ENCODE measurements at regions not wholly inside any gene's neighbourhood (a gene's known extent, or its start where the extent isn't known, plus 50 kb on each side); places are given as distances from the start of the nearest gene placed in this dataset.

DNA sequence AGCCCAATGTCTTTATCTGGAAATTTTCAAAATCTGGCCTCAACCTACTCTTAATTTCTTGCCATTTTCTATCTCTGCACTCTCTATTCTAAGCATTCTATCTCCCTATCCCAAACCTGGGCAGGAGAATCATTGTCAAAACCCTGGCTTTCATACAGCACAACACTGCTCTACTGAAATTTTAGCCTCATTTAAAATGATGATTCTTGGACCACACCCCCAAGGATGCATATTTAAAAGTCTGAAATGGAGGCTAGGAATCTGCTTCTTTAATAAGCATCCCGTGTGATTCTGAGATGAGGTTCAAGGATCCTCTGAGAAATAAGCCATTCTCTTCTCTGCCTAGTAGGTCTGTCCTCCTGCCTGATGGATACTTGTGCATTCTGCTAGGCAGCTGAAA, 50.8 kb upstream of the EGR2 start:
- in situ Hi-C loops (cut with HindIII; ENCODE audit: low pct_unique_long_range_greater_than_20kb, low sequenced_read_pairs), result no loop called here
- DNase-seq (ENCODE audit: low read depth, low spot score), result no peak
- H3K9me3 ChIP-seq (ENCODE audit: control insufficient read depth, insufficient read depth, low read depth, low read length), result no peaks in the 10 kb centered on the region
- no peaks in the 10 kb centered on the region for H3K4me1 ChIP-seq (ENCODE audit: control insufficient read depth, insufficient read depth, low read length)
- TF ChIP-seq SIN3A (IDR thresholded peaks at IDR 0.05; ENCODE audit: borderline replicate concordance, insufficient read depth, low read depth, low read length) (no peak), TCF7L2 (IDR thresholded peaks at IDR 0.05; ENCODE audit: low read depth, low read length) (no peak), POLR2AphosphoS5 (IDR thresholded peaks at IDR 0.05; ENCODE audit: low read depth, low read length) (no peak)
- TF ChIP-seq, protein P1, sequence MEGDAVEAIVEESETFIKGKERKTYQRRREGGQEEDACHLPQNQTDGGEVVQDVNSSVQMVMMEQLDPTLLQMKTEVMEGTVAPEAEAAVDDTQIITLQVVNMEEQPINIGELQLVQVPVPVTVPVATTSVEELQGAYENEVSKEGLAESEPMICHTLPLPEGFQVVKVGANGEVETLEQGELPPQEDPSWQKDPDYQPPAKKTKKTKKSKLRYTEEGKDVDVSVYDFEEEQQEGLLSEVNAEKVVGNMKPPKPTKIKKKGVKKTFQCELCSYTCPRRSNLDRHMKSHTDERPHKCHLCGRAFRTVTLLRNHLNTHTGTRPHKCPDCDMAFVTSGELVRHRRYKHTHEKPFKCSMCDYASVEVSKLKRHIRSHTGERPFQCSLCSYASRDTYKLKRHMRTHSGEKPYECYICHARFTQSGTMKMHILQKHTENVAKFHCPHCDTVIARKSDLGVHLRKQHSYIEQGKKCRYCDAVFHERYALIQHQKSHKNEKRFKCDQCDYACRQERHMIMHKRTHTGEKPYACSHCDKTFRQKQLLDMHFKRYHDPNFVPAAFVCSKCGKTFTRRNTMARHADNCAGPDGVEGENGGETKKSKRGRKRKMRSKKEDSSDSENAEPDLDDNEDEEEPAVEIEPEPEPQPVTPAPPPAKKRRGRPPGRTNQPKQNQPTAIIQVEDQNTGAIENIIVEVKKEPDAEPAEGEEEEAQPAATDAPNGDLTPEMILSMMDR (IDR thresholded peaks at IDR 0.05), result no peak
- TF ChIP-seq, protein P2, sequence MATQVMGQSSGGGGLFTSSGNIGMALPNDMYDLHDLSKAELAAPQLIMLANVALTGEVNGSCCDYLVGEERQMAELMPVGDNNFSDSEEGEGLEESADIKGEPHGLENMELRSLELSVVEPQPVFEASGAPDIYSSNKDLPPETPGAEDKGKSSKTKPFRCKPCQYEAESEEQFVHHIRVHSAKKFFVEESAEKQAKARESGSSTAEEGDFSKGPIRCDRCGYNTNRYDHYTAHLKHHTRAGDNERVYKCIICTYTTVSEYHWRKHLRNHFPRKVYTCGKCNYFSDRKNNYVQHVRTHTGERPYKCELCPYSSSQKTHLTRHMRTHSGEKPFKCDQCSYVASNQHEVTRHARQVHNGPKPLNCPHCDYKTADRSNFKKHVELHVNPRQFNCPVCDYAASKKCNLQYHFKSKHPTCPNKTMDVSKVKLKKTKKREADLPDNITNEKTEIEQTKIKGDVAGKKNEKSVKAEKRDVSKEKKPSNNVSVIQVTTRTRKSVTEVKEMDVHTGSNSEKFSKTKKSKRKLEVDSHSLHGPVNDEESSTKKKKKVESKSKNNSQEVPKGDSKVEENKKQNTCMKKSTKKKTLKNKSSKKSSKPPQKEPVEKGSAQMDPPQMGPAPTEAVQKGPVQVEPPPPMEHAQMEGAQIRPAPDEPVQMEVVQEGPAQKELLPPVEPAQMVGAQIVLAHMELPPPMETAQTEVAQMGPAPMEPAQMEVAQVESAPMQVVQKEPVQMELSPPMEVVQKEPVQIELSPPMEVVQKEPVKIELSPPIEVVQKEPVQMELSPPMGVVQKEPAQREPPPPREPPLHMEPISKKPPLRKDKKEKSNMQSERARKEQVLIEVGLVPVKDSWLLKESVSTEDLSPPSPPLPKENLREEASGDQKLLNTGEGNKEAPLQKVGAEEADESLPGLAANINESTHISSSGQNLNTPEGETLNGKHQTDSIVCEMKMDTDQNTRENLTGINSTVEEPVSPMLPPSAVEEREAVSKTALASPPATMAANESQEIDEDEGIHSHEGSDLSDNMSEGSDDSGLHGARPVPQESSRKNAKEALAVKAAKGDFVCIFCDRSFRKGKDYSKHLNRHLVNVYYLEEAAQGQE (IDR thresholded peaks at IDR 0.05; ENCODE audit: insufficient read depth in 1 of 2, low read depth in 2 of 2, low read length in 1 of 2), result no peak
- H3K36me3 ChIP-seq (ENCODE audit: control insufficient read depth, insufficient read depth, low read length), result no peaks in the 10 kb centered on the region
- intact Hi-C loops (cut with micrococcal nuclease; ENCODE audit: unreplicated experiment), result no loop called here
- H3K27ac ChIP-seq (ENCODE audit: low read length), result no peak overlapping the region
- ChIA-PET CTCF (no interaction called here), POLR2A (no interaction called here)
- H3K27me3 ChIP-seq (ENCODE audit: control insufficient read depth, insufficient read depth, low read length), result peaks cover 7% of the 10 kb centered on the region; the same call in 1 of the 2 replicates
- BruUV-seq (replicated peaks), result no TSS peak
- ATAC-seq, result no peak
- no peak overlapping the region for H3K4me3 ChIP-seq (ENCODE audit: low read depth in 2 of 2, low read length in 2 of 2)

DNA sequence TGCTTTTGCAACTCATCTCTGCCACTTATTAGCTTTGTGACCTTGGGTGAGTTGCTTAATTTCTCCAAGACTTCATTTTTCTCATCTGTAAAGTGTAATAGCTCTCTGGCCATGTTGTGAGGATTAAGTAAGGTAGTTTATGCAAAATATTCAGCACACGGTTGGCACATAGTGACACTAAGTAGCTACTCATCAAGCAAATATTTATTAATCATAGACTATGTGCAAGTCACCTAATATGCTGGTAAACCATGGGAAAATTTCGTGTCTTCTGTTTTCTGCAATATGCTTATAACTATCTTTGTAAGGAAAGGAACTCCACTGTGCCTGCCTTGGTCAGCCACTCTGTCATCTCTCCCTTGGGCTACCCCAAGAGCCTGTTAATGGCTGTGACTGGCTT, 50.3 kb upstream of the EGR2 start:
- H3K27ac ChIP-seq (ENCODE audit: low read length), result no peak overlapping the region

More for the DNA sequence above, 50.3 kb upstream of the EGR2 start:
- intact Hi-C loops (cut with micrococcal nuclease; ENCODE audit: unreplicated experiment) (no loop called here), in situ Hi-C loops (cut with HindIII; ENCODE audit: low pct_unique_long_range_greater_than_20kb, low sequenced_read_pairs) (no loop called here)
- H3K4me3 ChIP-seq (ENCODE audit: low read depth in 2 of 2, low read length in 2 of 2), result no peak overlapping the region
- H3K4me1 ChIP-seq (ENCODE audit: control insufficient read depth, insufficient read depth, low read length), result no peaks in the 10 kb centered on the region
- POLR2A ChIA-PET, result no interaction called here
- CTCF ChIA-PET, result no interaction called here
- no peaks in the 10 kb centered on the region for H3K9me3 ChIP-seq (ENCODE audit: control insufficient read depth, insufficient read depth, low read depth, low read length)
- no peaks in the 10 kb centered on the region for H3K36me3 ChIP-seq (ENCODE audit: control insufficient read depth, insufficient read depth, low read length)
- H3K27me3 ChIP-seq (ENCODE audit: control insufficient read depth, insufficient read depth, low read length), result peaks cover 7% of the 10 kb centered on the region; the same call in 1 of the 2 replicates
- TF ChIP-seq SIN3A (IDR thresholded peaks at IDR 0.05; ENCODE audit: borderline replicate concordance, insufficient read depth, low read depth, low read length) (no peak), TCF7L2 (IDR thresholded peaks at IDR 0.05; ENCODE audit: low read depth, low read length) (no peak), POLR2AphosphoS5 (IDR thresholded peaks at IDR 0.05; ENCODE audit: low read depth, low read length) (no peak)
- TF ChIP-seq, protein P1 (IDR thresholded peaks at IDR 0.05), result no peak
- BruUV-seq (replicated peaks), result no TSS peak
- DNase-seq (ENCODE audit: low read depth, low spot score) (no peak), ATAC-seq (no peak)
